ENCODE measurements at regions not wholly inside any gene's neighbourhood (a gene's known extent, or its start where the extent isn't known, plus 50 kb on each side); places are given as distances from the start of the nearest gene placed in this dataset.
"Not testable (repeated sequence)": the region's sequence is repeated elsewhere in the genome, so short reads cannot be mapped to it uniquely, and the experiment has no call there.

DNA sequence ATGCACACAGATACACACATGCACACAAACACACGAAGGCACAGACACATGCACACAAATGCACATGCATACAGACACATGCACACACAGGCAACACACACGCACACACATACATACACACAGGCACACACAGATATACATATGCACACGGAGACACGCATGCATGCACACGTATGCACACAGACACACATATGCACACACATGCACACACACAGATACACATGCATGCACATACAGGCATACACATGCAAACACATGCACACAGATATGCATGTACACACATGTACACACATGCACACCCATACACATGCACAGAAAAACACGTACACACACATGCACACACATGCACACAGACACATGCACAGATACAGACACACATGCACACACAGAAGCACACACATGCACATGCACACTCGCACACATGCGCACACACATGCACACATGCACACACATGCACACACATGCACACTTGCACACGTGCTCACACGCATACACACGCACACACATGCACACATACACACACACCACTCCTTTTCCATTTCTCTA is 70.8 kb upstream of the ALDH3B2 start:
- no peak for DNase-seq (ENCODE audit: low read depth in 1 of 2, low spot score in 2 of 2)
- no peaks in the 10 kb centered on the region for H3K4me1 ChIP-seq (replicated peaks)
- no peaks in the 10 kb centered on the region for H3K9me3 ChIP-seq (replicated peaks)
- H3K27me3 ChIP-seq (replicated peaks), result peaks cover 2% of the 10 kb centered on the region; the same call in 1 of the 2 replicates
- H3K36me3 ChIP-seq, result no peaks in the 10 kb centered on the region
- no peak overlapping the region for H3K4me3 ChIP-seq
- no peak overlapping the region for H3K27ac ChIP-seq

- H3K4me3 ChIP-seq; H3K27me3 ChIP-seq (replicated peaks); H3K9me3 ChIP-seq (replicated peaks); H3K4me1 ChIP-seq (replicated peaks); H3K27ac ChIP-seq; DNase-seq (ENCODE audit: low read depth in 1 of 2, low spot score in 2 of 2); H3K36me3 ChIP-seq: not testable (repeated sequence)
Measured at GRCh38 chr11:67744231-67744630, 69.8 kb upstream of the ALDH3B2 start.

- peaks cover 29% of the 10 kb centered on the region for H3K27me3 ChIP-seq (replicated peaks)
- not testable (repeated sequence) for H3K4me3 ChIP-seq; H3K4me1 ChIP-seq (replicated peaks); H3K27ac ChIP-seq; H3K9me3 ChIP-seq (replicated peaks); DNase-seq (ENCODE audit: low read depth in 1 of 2, low spot score in 2 of 2); H3K36me3 ChIP-seq
Measured at GRCh38 chr11:67738231-67738630, 63.8 kb upstream of the ALDH3B2 start.

GRCh38 chr11:67737562-67738080 is 63.2 kb upstream of the ALDH3B2 start:
- not testable (repeated sequence) for H3K36me3 ChIP-seq; H3K4me1 ChIP-seq (replicated peaks); H3K9me3 ChIP-seq (replicated peaks); DNase-seq (ENCODE audit: low read depth in 1 of 2, low spot score in 2 of 2); H3K4me3 ChIP-seq; H3K27ac ChIP-seq
- peaks cover 30% of the 10 kb centered on the region for H3K27me3 ChIP-seq (replicated peaks)

- Histone ChIP-seq H3K36me3 (no peaks in the 10 kb centered on the region), H3K27me3 (replicated peaks) (peaks cover 24% of the 10 kb centered on the region), H3K27ac (no peak overlapping the region), H3K4me1 (replicated peaks) (no peaks in the 10 kb centered on the region), H3K4me3 (no peak overlapping the region), H3K9me3 (replicated peaks) (no peaks in the 10 kb centered on the region)
- no peak for DNase-seq (ENCODE audit: low read depth in 1 of 2, low spot score in 2 of 2)
Measured at GRCh38 chr11:67732045-67732787, 57.8 kb upstream of the ALDH3B2 start.

DNA sequence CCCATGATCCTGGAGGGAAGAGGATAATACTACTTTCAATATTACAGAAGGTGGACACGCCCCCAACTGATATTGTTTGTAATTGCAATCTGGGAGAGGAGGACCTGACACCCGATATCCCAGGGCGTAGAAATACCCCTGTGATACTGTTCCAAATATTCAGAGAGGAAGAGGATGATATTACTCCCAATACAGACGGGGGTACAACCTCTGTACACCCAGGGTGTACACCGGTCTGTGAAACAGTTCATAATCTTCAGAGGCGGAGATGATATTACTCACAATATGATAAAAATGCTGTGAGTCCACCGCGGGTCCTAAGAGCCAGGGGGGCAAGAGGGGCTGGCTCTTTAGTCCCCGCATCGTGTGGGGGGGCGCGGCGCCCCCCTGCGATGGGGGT is 57.2 kb upstream of the ALDH3B2 start:
- peaks cover 18% of the 10 kb centered on the region for H3K27me3 ChIP-seq (replicated peaks)
- DNase-seq (ENCODE audit: low read depth in 1 of 2, low spot score in 2 of 2), result no peak
- no peaks in the 10 kb centered on the region for H3K4me1 ChIP-seq (replicated peaks)
- no peak overlapping the region for H3K27ac ChIP-seq
- no peaks in the 10 kb centered on the region for H3K36me3 ChIP-seq
- no peaks in the 10 kb centered on the region for H3K9me3 ChIP-seq (replicated peaks)
- no peak overlapping the region for H3K4me3 ChIP-seq

GRCh38 chr11:67728163-67728571 is 53.7 kb upstream of the ALDH3B2 start:
- H3K9me3 ChIP-seq (replicated peaks); H3K36me3 ChIP-seq; DNase-seq (ENCODE audit: low read depth in 1 of 2, low spot score in 2 of 2); H3K27ac ChIP-seq; H3K4me3 ChIP-seq; H3K4me1 ChIP-seq (replicated peaks): not testable (repeated sequence)
- peaks cover 12% of the 10 kb centered on the region; the same call in 1 of the 2 replicates for H3K27me3 ChIP-seq (replicated peaks)

- H3K4me3 ChIP-seq; H3K27ac ChIP-seq; H3K4me1 ChIP-seq (replicated peaks); H3K36me3 ChIP-seq; DNase-seq (ENCODE audit: low read depth in 1 of 2, low spot score in 2 of 2); H3K27me3 ChIP-seq (replicated peaks); H3K9me3 ChIP-seq (replicated peaks): not testable (repeated sequence)
Measured at GRCh38 chr11:67727066-67728040, 52.9 kb upstream of the ALDH3B2 start.

All from SJSA1 (cell line).